Head of caudate nucleus (tissue), 42 donors: ENCODE measurements at regions not wholly inside any gene's neighbourhood (a gene's known extent, or its start where the extent isn't known, plus 50 kb on each side); places are given as distances from the start of the nearest gene placed in this dataset.
"Not testable (repeated sequence)": the region's sequence is repeated elsewhere in the genome, so short reads cannot be mapped to it uniquely, and the experiment has no call there.

Experiments used
- DNase-seq, 42 donors: peaks; one replicate each; pipeline versions ENCODE4 v3.0.0 to v3.0.0-alpha.2; 2020 to 2021; ENCODE audit warnings: mixed read lengths in 7 of 42
- intact Hi-C: fragments of 100-400 bp; cut with DNase I; formaldehyde crosslinking; loops from one replicate; pipeline ENCODE4 v1.15.0; 2022

DNA sequence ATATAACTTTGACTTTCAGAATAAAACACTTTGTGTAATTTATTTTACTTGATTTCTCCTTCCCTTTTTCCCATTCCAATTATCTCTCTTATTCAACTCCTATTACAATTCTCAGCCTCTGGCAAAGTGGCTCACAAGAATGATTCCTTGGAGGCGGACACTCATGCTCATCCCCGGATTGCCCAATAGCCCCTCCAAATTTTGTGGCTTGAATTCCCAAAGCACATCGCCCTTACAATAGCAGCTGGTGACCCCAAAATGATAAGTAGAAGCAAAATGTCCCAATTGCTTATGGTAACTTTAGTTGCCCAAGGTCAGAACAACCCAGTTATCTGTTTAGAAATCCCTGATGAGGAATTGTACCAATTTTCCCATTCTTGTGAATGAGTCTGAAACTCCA lies 1523.5 kb upstream of the PRR20A start:
- intact Hi-C loops: no loop called here
- DNase-seq: no peak

DNA sequence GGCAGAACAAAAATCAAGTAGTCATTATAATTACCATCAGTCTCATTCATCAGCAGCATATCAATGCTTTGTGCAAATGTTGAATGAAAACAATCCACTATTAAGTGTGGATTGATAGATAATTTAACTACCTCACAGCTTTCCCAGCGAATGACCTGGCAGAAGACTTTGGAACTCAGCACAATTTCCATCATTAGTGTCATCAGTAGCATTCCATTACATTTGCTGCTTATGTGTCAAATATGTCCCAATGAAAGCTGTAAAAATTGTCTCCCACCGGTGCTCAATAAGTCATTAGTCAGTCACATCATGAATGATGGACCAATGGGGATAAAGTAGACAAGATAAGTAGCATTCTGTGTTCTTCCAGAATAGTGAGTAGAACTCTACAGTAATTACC lies 1513.5 kb upstream of the PRR20A start:
- DNase-seq: no peak
- intact Hi-C loops: no loop called here

DNA sequence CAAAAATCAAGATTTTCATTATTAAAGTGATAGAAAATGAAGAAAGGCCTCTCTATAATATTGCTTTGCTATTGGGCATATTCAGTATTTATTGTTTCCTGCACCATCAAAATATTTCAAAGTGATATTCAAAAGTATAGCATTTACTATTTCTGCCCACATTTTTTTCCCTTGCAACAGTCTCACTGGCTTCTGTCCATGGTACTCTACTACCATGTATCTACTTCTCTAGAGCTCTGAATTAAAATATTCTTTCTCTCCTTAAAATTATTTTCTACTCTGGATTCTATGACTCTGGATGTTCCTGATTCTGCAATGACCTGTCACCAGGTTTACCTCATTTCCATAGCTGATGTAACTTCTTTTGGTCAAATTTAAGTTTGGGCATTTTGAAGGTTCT lies 1508.3 kb upstream of the PRR20A start:
- no peak for DNase-seq
- intact Hi-C loops: no loop called here

DNA sequence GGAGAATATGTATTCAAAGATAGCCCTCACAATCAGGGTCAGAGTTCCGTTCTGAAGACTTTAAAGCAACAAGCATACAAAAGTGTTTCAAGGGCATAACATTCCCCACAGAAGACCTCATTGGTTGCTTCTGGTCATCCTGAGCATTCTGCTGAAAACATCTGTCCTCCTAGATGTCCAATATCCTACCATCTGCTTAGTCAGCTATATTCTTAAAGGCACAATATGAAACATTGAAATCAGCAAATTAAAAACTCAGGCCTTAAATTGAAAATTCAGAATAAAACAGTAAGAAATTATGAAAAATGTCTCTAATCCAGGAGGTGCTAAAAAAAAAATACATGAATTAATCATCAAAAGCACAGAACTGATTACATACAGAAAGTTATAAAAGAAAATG lies 1491.2 kb upstream of the PRR20A start:
- intact Hi-C loops: no loop called here
- no peak for DNase-seq

DNA sequence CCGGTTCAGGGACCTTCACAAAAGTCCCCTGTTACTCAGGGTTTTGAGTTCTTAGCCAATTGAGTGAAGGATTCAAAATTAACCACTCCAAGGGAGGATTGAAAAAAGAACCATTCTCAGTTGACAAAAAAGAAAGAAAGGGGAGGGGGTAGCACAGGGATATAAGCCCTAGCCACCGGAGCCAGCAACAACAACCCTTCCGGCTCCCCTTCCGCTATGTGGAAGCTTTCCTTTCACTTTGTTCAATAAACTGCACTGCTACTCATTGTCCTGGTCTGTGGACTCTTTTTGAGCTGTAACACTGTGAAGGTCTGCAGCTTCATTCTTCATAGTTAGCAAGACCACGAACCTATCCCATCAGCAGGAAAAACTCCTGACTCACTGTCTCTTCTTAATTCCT lies 1488.1 kb upstream of the PRR20A start:
- intact Hi-C loops: no loop called here
- no peak for DNase-seq

DNA sequence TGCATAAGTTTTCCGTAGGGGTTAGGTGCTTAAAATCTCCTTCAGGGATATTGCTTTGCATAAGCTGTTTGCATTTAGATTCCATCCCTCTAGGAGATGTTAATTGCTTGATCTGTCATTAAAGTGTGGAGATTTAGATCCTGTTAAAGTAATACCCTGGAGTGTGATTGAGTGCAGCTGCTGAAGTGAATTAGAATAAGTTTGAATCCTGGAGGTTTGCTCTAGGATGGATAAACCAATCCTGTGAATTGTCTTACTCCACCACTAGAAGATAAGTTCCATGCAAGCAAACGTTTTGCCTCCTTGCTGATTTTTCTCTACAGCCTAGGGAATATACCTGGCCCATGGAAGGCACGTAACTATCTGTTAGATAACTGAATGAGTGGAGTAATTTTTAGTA lies 1487.2 kb upstream of the PRR20A start:
- no peak for DNase-seq
- intact Hi-C loops: no loop called here

DNA sequence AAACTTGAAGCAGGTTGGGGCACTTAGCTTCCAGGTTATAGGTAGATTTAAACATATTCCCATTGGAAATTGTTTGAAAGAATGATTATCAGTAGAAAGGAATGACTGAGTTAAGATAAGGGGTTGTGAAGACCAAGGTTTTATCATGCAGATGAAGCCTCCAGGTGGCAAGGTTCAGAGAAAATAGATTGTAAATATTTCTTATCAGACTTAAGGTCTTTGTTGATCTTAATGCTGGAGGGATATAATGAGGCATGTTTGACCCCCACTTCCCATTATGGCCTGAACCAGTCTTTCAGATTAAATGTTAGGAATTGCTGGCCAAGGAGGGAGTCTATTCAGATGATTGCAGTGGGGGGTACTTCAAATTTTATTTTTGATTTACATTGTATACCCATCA lies 1486.5 kb upstream of the PRR20A start:
- DNase-seq: no peak
- intact Hi-C loops: no loop called here

DNA sequence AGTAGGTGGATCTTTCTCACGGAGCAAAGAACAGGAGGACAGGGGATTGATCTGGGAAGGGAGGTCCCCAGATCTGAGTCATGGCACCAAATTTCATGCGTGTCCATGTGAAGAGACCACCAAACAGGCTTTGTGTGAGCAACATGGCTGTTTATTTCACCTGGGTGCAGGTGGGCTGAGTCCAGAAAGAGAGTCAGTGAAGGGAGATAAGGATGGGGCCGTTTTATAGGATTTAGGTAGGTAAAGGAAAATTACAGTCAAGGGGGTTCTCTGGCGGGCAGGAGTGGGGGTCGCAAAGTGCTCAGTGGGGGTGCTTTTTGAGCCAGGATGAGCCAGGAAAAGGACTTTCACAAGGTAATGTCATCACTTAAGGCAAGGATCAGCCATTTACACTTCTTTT lies 1480.5 kb upstream of the PRR20A start:
- DNase-seq, intact Hi-C loops: not testable (repeated sequence)

DNA sequence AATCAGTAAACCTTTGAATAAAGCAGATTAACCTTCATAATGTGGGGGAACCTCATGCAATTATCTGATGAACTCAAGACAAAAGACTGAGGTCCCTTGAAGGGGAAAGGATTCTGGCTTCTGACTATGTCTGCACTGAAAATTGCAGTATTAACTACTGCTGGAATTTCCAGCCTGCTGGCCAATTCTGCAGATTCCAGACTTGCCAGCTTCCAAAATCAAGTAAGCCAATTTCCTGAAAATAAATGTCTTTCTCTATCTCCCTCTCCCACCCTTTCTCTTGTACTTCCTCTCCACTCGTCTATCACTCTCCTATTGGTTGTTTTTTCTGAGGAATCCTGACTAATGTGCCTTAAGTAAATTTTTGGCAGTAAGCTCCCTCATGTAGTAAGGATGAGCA lies 1479.9 kb upstream of the PRR20A start:
- intact Hi-C loops: no loop called here

DNA sequence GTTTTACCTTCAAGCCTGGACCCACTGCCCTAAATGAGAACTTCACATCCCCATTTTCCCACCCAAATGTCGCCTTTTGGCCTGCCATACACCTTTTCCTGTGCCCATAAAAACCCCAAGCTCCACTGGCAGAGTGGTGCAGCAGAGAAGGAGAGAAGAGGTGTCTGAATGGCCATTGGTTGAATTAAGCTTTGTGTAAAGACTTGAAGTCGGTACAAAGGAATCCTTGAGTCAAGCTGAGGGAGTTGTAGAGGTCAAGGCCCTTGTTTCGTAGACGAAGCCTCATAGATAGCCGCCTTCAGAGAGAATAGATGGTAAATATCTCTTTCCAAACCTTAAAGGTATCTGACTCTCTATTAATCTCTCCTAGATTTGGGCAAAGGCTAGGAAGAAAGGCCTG lies 1479.2 kb upstream of the PRR20A start:
- intact Hi-C loops: no loop called here
- no peak for DNase-seq

More for the DNA sequence above, 1479.9 kb upstream of the PRR20A start:
- no peak for DNase-seq

DNA sequence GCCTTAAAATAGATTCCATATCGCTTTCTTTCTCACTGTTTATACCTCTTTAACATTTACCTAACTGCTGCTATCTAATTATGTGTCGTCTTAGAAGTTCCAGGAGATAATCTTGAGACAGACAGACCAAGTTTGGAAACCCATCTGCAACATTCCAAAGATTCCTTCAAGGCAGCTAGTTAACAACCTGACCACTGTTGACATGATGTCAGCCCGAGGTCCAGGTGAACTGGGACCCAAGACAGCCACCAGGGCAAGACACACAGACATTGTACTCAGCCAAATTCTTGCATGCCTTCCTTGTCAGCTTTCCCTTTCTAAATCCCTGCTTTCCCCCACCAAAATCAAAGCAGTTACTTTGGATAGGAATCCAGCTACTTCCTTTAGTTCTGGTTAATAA lies 1476.5 kb upstream of the PRR20A start:
- DNase-seq: no peak
- intact Hi-C loops: no loop called here

DNA sequence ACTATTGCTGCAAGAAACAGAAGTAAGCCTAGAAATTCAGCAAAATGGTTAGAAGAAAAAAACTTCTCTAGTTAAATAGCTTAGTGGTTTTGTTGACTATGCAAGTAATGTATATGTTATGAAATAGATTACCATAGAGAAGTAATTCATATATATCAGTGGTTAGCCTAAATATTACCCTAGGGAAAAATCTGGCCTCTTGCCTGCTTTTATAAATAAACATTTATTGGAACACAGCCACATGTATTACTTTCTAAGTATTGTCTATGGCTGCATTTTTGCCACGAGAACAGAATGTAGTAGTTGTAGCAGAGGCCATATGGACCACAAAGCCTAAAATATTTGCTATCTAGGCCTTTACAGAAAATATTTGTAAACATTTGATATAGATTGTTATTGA lies 1471.7 kb upstream of the PRR20A start:
- DNase-seq: no peak
- intact Hi-C loops: no loop called here

DNA sequence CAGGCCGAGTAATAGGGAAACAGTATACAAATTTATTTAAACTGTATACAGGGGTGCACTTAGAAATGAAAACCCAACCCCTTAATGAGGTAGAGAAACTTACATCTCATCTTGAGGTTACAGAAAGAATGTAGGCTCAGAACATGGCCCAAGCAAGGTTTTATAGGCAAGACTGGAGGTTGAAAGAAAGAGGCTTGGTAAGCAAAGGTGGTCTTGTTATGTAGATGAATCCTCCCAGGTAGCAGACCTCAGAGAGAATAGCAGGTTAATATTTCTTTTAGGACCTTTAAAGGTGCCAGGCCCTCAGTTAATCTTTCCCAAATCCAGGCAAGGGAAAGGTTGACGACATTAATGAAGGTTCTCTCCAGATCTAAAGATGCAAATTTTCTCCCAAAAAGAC lies 1466.8 kb upstream of the PRR20A start:
- no peak for DNase-seq
- intact Hi-C loops: no loop called here

DNA sequence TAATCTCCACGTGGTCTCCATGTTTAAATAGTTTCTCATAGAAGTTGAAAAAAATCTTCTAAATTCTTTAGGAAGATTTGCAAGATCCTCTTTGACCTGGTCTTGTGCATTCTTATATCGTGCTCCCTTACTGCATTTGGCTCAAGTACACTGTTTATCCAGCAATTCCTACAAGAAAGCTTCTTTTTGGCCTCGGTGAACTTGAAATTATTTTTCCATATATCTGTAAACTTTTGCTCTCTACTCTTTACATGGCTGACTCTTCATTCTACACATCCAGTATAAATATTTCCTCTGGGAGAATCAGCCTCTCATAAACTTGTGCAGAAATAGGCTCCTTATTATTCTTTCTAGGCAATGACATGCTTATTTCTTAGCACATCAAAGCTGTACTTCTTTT lies 1457.9 kb upstream of the PRR20A start:
- no peak for DNase-seq
- intact Hi-C loops: no loop called here

DNA sequence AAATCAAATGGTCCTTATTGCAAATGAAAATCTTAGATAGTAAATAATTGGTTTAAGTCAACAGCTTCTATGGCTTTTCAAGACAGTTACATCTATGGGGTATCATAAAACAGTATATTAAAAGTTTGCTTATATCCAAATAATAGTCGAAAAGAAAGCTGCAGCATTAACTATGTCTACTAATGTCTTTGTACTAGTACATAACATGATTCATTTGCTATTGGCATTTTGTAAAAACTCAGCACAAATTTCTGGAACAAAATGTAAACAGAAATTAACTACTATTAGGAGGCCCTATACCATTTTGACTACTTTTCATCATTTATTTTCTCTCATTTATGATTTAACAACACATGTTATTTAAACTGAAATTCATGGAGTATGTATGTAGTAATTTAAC lies 1435.2 kb upstream of the PRR20A start:
- no peak for DNase-seq
- intact Hi-C loops: no loop called here

DNA sequence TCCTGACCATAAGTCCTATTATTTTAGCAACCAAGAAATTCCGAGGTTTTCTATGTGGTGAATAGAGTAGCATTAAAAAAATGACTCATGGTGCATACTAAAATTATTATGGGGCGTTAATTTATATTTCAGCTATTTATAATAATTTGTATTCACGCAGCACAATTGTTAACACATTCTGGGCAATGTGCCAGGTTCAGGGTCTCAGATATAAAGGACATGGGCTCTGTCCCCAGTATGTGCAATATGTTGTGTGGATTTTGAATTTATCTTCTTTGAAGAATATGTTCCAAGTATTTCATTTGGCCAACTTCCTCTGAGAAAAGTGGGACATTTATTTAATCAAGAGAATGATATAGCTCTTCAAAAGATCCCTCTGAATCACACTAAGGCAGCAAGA lies 1434.7 kb upstream of the PRR20A start:
- intact Hi-C loops: no loop called here
- no peak for DNase-seq

DNA sequence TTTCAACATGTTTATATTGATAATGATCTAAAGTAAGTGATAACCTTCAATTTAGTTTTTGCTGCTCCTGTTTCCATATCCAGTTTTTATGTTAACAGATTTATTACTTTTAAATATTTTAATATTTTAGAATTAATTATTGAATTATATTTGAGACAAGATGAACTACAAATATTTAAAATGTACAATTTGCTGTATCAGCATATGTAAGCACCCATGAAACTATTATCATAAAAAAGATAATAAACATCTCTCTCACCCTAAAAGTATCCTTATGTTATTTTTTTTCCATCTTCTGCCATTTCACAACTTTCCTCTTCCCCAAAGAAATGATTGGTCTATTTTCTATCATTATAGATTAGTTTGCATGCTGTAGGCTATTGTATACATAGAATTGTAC lies 1426.6 kb upstream of the PRR20A start:
- DNase-seq: no peak
- intact Hi-C loops: no loop called here

DNA sequence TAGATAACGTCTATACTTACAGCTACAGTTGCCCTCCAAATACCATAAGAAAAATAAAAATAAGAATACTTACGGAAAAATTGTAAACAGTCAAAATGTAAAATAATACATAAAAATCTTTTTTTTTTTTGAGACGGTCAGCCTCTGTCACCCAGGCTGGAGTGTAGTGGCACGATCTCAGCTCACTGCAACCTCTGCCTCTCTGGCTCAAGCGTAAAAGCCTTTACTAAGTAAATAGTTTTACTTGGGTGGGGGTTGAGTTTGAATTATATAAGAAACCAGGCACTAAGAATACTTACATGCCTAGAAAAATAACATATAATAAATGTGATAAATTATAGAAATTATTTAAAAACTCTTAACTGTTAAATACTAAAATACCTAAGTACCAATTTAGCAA lies 1413.0 kb upstream of the PRR20A start:
- no peak for DNase-seq

DNA sequence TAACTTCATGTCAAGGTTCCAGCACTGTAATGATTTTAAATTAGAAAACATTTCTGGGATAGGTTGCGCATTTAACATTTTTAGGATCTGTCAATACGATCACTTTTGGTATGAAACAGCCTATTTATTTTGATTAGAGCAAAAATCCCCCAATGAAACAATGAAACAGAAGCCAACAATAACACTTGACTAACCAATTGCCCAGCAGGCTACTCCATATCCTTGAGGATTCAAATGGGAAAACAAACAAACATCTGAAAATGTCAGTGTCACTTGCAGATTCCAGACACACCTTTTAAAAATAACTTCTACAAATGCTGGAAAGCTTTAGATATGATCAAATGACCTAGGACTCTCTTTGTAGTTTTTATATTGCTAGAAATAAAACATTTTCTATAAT lies 1412.5 kb upstream of the PRR20A start:
- intact Hi-C loops: no loop called here
- DNase-seq: no peak

More for the DNA sequence above, 1413.0 kb upstream of the PRR20A start:
- intact Hi-C loops: no loop called here

DNA sequence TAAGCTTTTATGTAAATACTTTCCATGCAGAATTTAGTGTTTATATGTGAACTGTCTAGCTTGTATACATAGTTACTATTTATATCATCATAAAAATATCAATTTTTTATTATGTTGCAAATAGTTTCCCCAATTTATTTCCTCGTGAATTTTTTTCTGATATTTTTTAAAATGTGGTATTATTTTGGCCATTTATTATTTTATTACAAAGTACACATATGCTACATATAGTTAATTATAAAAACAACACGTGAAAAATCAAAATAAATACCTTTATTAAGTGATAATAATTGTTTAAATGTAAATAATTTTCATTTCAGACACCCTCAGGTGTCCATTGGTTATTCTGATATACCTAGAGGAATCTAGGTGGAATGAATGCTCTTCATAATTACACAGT lies 1394.9 kb upstream of the PRR20A start:
- intact Hi-C loops: no loop called here
- no peak for DNase-seq

DNA sequence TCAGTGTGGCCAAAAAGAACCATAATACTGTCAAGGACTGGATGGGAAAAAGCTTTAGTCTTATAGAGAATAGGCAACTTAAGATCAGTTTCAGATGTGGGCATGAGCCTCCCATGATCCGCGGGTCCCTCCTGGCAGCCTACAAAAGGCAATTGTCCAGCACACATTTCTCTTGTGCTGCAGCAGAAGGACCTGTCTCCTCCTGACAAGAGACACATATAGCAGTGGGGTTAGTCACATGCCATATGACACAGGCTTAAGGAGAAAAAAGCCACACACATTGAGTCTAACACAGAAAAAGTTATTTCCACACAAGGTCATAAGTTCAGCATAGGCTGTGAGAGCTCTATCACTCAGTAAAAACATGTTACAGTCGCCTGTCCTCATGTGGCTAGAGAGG lies 1378.7 kb upstream of the PRR20A start:
- intact Hi-C loops: no loop called here
- DNase-seq: no peak

DNA sequence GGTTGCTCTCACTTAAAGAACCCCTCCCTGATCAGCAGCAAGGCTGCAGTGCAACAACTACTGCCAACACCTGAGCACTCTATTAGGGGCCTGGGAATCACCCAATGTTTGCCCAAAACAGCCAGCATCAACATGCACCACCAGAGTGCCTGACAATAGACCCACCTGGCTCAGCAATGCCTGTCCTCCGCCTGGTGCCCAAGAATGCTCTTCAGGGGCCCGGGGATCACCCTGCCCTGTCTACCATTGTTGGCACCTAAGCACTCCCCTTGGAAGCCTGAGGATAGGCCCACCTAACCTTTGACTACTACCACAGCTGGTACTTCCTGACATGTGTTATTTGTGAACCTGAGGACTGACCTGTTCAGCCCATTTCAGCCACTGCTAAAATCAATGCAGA lies 1363.1 kb upstream of the PRR20A start:
- intact Hi-C loops: no loop called here
- no peak for DNase-seq

DNA sequence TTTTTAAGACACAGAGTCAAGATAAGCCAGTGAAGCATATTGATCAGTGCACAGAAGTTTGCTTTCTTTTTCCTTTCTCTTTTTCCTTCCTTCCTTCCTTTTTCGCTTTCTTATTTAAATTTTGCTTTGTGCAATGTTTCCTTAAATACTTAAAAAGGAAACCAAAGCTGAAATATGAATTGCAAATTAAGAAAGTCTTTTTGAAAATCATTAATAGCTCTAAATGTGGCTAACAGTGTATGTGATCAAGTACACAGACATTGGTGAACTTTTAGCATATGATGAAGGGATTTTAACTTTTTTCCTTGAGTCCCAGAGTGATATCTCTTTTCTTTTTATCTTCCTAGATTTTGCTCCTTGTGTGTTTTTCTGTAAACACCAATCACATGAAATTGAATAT lies 1356.9 kb upstream of the PRR20A start:
- intact Hi-C loops: no loop called here
- DNase-seq: no peak
